GM19438 (cell line): ENCODE measurements at regions not wholly inside any gene's neighbourhood (a gene's known extent, or its start where the extent isn't known, plus 50 kb on each side); places are given as distances from the start of the nearest gene placed in this dataset.
"Not testable (repeated sequence)": the region's sequence is repeated elsewhere in the genome, so short reads cannot be mapped to it uniquely, and the experiment has no call there.

Experiments used
- ATAC-seq: cut with Tn5 transposase; IDR thresholded peaks from one replicate; pipeline ENCODE4 v1.9.1; 2021; ENCODE audit warnings: low read depth; ENCODE audit not compliant: unreplicated experiment

GRCh38 chr2:40676134-40676790 lies 224.4 kb upstream of the SLC8A1 start:
- ATAC-seq = not testable (repeated sequence)

DNA sequence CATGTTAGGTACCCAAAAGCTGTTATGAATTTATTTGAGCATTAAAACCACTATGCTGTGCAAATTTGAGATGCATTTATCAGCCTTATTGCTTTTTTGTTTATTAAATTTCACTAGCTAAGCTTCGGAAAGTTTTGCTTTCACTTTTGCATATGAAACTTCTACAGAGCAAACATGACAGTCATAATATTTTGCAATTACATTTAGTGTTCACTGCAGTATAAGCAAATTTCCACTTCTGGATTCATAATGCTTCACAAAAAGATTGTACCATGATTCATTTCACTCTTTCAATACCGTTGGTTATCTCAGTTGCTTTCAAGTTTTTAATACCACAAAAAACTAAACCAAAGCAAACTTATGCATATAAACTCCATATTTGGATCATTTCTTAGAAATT lies 228.7 kb upstream of the SLC8A1 start:
- no peak for ATAC-seq

DNA sequence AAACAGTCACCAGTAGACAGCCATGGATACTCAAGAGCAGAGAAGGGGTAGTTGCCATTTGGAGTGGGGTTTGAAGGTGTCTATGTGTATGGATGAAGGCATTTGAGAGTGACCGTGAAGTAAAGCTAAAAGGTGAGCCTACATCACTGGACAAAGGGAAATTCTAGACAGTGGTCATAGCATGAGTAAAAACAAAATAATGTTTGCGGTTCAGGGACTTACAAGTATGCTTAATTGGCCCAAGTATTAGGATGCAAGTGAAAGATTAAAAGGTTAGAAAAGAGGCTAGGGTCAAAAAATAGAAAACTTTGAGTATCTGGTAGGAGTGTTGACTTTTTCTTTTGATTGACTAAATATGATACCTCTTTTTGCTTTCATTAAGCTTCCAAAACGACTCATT lies 238.1 kb upstream of the SLC8A1 start:
- ATAC-seq = no peak

- no peak for ATAC-seq
Observed at GRCh38 chr2:40690525-40690924, 238.6 kb upstream of the SLC8A1 start.

GRCh38 chr2:40700231-40700954 lies 248.5 kb upstream of the SLC8A1 start:
- no peak for ATAC-seq

GRCh38 chr2:40712197-40712894 lies 260.5 kb upstream of the SLC8A1 start:
- not testable (repeated sequence) for ATAC-seq

DNA sequence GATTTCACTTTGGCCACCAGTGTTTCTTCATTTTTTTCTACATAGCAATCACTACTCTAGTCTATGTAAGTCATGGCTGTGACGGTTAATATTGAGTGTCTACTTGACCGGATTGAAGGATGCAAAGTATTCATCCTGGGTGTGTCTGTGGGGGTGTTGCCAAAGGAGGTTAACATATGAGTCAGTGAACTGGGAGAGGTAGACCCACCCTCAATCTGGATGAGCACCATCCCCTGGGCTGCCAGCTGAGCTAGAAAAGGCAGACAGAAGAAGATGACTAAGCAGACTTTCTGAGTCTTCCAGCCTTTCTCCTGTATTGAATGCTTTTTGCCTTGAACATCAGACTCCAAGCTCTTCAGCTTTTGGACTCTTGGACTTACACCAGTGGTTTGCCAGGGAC lies 265.0 kb upstream of the SLC8A1 start:
- ATAC-seq = no peak

- no peak for ATAC-seq
Observed at GRCh38 chr2:40719414-40719813, 267.5 kb upstream of the SLC8A1 start.

GRCh38 chr2:40721595-40721994 lies 269.7 kb upstream of the SLC8A1 start:
- ATAC-seq = no peak

GRCh38 chr2:40723194-40723593 lies 271.3 kb upstream of the SLC8A1 start:
- ATAC-seq = no peak

- ATAC-seq = no peak
Observed at GRCh38 chr2:40725040-40725439, 273.1 kb upstream of the SLC8A1 start.

DNA sequence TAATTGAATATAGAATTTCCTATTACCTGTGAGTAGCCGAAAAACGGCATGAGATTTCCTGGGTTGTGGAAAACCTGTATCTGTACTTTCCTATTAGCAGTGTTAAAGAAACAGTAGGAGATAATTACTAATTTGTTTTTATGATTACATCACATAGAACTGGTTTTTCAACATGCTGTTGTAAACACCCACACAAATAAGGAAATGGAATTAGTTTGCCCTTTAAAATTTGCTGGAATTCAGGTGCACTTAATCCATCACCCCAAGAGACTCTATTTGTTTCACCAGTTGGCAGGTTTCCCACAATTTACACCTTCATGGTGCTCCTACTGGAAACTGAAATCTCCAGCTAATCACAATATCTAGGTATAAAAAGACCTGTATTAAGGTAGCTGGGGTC lies 274.1 kb upstream of the SLC8A1 start:
- ATAC-seq = no peak

- no peak for ATAC-seq
Observed at GRCh38 chr2:40734797-40735196, 282.9 kb upstream of the SLC8A1 start.

DNA sequence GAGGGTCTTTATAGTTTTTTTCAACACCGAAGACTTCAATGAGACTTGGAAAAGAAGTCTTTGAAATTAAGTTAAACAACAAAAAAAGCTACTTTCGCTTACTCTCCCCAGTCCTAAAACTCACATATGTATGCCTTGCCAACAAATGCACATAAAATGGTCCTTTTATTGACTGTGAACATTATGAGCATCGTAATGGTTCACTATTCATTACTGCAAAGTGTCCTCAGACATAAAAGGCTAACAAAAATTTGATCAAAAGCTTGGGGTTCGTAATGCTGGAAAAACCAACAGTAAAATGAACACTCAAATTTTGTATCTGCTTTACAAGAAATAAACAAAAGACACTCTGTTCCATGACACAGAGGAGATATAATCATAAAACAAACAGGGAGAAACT lies 285.3 kb upstream of the SLC8A1 start:
- ATAC-seq = no peak

DNA sequence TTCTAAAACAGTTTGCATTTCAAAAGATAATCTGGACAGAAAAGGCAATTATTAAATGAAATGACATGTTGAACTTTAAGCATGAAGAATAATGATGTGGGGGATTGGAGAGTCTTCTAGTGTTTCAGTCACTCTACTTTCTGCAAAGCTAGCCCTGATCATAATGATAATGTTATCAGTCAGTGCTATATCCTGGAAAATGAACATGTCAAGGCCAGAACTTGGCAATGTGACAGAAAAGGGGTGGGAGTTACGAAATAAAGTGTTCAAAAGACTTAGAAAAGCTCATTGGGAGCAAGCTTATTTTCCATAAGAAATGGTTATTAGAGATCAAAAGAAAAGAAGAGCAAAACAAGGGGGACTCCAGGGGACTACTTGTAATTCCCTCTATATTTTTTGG lies 288.5 kb upstream of the SLC8A1 start:
- ATAC-seq = no peak

GRCh38 chr2:40741532-40741931 lies 289.6 kb upstream of the SLC8A1 start:
- no peak for ATAC-seq

DNA sequence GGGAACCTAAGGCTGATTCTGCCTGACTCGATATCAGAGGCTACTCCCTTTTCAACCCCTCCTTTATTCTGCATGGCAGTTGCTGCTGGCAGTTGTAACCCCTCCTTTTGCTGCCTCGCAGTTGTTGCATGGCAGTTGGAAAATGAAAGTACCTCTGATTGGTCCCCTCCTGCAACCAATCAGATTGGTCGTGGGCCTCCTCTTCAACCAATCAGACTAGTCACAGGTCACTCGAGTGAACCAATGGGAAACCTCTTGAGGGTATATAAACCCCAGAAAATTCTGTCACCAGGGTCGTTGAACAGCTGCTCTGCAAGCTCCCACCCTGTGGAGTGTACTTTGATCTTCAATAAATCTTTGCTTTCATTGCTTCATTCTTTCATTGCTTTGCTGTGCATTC lies 294.3 kb upstream of the SLC8A1 start:
- no peak for ATAC-seq

DNA sequence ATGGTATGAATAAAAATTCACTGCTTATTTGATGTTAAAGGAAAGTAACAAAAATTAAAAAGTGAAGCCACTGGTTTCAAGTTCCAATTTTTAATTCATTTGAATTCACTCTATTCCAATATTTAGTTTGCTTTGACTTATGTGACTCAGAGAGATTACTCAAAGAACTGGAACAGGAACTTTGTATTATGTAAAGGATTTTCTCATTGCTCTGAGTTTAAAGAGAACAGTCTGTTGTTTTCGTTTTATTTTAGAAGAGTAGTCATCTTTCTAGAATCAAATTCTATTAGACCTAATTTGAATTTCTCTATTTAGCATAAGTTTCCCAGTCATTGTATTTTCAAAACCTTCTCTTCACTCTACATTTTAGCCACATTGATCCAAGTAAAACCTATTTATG lies 300.1 kb upstream of the SLC8A1 start:
- no peak for ATAC-seq

- no peak for ATAC-seq
Observed at GRCh38 chr2:40752796-40753195, 300.9 kb upstream of the SLC8A1 start.

DNA sequence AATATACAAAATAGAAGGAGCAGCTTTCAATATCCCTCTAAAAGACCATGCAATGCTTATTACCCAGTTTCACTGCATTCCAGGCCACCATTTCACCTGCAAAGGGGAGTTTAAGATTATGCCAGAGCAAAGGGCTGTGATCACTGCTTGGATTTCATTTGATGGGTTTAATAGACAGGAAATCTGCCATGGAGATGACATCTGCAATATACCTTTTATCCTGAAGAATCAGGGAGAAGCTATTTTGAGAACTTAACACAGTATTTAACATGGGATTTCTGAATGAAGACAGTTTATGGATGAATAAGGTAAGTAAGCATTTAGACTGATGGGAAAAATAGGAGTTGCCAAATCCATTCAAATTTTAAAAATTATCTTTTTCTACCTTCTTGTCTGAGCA lies 303.0 kb upstream of the SLC8A1 start:
- no peak for ATAC-seq

DNA sequence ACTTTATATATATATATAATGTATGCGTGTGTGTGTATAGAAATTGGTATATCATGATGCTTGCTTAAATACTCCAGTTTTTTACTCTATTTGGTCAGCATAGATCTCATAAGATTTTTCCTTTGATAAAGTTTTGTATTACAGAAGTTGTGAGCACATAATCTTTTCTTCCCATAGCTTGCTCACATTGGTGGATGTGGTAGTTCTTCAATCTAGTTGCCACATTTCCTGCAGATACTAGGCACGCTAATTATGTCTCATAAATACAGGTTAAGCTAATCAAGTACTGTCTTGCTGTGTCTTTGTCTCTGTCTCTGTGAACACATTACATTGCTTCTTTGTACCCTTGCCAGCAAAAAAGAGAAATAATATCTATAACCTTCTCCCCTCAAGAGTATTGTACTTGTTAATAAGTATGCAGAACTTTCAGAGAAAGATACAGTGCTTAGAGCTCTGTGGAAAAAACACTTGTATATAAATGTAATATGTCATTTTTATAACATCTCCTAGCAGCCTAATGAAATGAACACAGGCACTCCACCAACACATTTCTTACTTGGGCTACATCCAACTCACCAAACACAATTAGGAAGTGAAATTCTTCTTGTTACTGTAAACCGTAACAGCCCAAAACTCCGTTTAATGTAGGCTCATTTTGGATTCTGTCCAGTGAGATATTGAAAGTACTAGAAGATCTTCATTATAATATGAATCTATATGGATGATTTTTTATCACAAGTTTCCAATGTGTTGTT lies 306.7 kb upstream of the SLC8A1 start:
- ATAC-seq = no peak
